ENCODE measurements at regions not wholly inside any gene's neighbourhood (a gene's known extent, or its start where the extent isn't known, plus 50 kb on each side); places are given as distances from the start of the nearest gene placed in this dataset.

- no peak overlapping the region for H3K23ac ChIP-seq (ENCODE audit: insufficient read length, low read depth, low read length)
- WGBS (ENCODE audit: extremely low coverage, insufficient read length, low lambda C conversion rate), result no CpG with 5 or more reads among the region's 3 CpGs
- no peaks in the 10 kb centered on the region for H3K27me3 ChIP-seq (ENCODE audit: insufficient read depth, low read length)
- no peak overlapping the region for H2AFZ ChIP-seq (ENCODE audit: low read length)
- no peak overlapping the region for H3T11ph ChIP-seq (ENCODE audit: low read length)
- no peak overlapping the region for H3K27ac ChIP-seq (ENCODE audit: insufficient read length, low read depth, low read length)
- no peaks in the 10 kb centered on the region for H3K9me3 ChIP-seq (ENCODE audit: control insufficient read depth, low read depth, low read length)
- no peak overlapping the region for H3K56ac ChIP-seq (ENCODE audit: insufficient read length, low read depth, low read length)
- H3K18ac ChIP-seq (ENCODE audit: insufficient read length, low read depth, low read length), result no peak overlapping the region
- no peak overlapping the region for H3K9ac ChIP-seq (ENCODE audit: extremely low read depth, insufficient read length, low read length)
- Mint-ChIP-seq H3K27me3 (ENCODE audit: low read depth) (no peaks in the 10 kb centered on the region), H3K4me3 (no peak overlapping the region), H3K9me3 (peaks cover 7 to 12% of the 10 kb centered on the region in 2 experiments), H3K36me3 (ENCODE audit: insufficient read depth in 1 of 3, low read depth in 3 of 3) (peaks cover 0 to 33% (median 8%) of the 10 kb centered on the region in 3 experiments; a peak in 4 of 7 replicates), H3K27ac (no peak overlapping the region), H3K4me1 (peaks cover 0 to 6% of the 10 kb centered on the region in 2 experiments; a peak in 2 of 4 replicates)
- no peak overlapping the region for H2BK20ac ChIP-seq (ENCODE audit: low read depth, low read length, poor library complexity, severe bottlenecking)
- H3K4me1 ChIP-seq (ENCODE audit: insufficient read depth, low read length), result no peaks in the 10 kb centered on the region
- no peak overlapping the region for H3K4ac ChIP-seq (ENCODE audit: low read depth, low read length)
- H3K79me1 ChIP-seq (ENCODE audit: insufficient read depth, low read depth, low read length, poor library complexity, severe bottlenecking), result no peaks in the 10 kb centered on the region
- no peak for TF ChIP-seq CTCF (conservative IDR thresholded peaks at IDR 0.05)
- DNase-seq, result no peak
- H4K20me1 ChIP-seq (ENCODE audit: control insufficient read depth, insufficient read depth, insufficient read length), result no peaks in the 10 kb centered on the region
- H3K14ac ChIP-seq (ENCODE audit: insufficient read depth, low read length), result no peak overlapping the region
- H2BK120ac ChIP-seq (ENCODE audit: low read depth, low read length, poor library complexity, severe bottlenecking), result no peak overlapping the region
- no peak overlapping the region for H4K5ac ChIP-seq (ENCODE audit: insufficient read length, low read depth, low read length)
- H3K79me2 ChIP-seq (ENCODE audit: insufficient read depth, low read length), result no peaks in the 10 kb centered on the region
- no peak overlapping the region for H2BK15ac ChIP-seq (ENCODE audit: low read depth, low read length)
- no peak overlapping the region for H4K91ac ChIP-seq (ENCODE audit: insufficient read length, low read depth, low read length)
- no peak overlapping the region for H4K8ac ChIP-seq (replicated peaks; ENCODE audit: insufficient read length, low read depth, low read length)
- H2BK12ac ChIP-seq (ENCODE audit: insufficient read length, low read depth, low read length), result no peak overlapping the region
- no peak overlapping the region for H3K4me2 ChIP-seq (ENCODE audit: insufficient read depth, insufficient read length, low read length)
- H2BK5ac ChIP-seq (ENCODE audit: insufficient read length, low read length), result no peak overlapping the region
- H2AK5ac ChIP-seq (ENCODE audit: insufficient read length, low read length), result no peak overlapping the region
- H3K23me2 ChIP-seq (ENCODE audit: insufficient read length, low read depth, low read length, poor library complexity, severe bottlenecking), result no peaks in the 10 kb centered on the region
Observed at GRCh38 chrX:97806238-97806637, 922.5 kb downstream of the RPA4 start.

Data from H9 (cell line).